NCI-H1105 treated with DMSO at 0.1 percent for 48 hours (cell line): ENCODE measurements at regions not wholly inside any gene's neighbourhood (a gene's known extent, or its start where the extent isn't known, plus 50 kb on each side); places are given as distances from the start of the nearest gene placed in this dataset.
A peak's percentile ranks its signal among the peaks of the same experiment; 100 is the strongest.

Experiments used
- DNase-seq: peaks from one replicate; lab custom pipeline; 2025; lab: John Stamatoyannopoulos, UW

DNA sequence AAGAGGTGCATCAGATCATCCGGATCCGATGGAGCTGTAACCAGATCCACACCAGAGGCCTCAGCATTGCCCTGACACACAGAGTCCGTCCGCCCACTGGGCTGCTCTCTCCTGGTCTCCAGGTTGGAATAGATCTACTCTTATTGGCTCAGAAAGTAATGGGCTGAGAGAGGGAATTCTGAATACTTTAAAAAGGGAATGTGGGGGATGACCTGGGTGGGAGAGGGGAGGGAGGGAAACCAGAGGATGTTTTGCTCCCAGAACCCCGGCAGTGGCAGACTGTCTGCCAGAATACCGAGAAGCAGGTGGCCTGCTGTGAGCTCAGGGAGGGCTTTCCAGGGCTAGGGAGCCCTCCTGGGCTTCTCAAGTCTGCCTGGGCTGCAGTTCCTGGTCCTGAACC lies 126.5 kb downstream of the ENGASE start:
- no peak for DNase-seq

- DNase-seq, result no peak
Measured at GRCh38 chr17:79196913-79197312, 122.3 kb downstream of the ENGASE start.

- DNase-seq, result no peak
Measured at GRCh38 chr17:79192503-79193351, 118.1 kb downstream of the ENGASE start.

DNA sequence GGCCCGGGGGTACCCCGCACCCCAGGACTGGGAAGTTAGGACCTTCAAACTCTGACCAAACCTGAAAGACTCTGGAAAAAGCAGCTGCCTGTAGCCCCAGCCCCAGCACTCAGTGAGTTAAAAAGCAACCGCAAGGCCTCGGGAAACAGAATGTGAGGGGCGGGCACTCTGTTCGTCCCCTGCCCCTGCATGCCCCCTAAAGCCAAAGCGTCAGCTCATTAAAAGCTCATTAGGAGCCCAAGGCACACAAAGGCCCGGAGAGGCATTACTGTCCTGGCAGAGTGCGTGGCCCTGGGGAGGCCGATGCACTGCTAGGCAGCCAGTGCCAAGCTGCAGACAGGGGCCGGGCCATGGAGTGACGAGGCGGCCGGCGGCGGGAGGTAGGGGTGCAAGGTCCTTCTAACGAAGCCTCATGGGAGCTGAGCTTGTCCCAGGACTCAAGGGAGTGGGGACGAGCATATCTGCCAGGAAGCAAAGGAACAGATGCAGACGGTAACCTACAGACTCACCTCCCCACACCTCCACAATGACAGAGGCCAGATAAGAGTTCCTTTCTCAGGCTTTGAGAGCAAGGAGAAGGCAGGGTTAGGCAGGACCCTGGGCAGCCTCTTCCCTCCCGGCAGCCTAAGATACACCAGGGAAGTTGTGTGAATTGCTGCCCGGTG lies 116.8 kb downstream of the ENGASE start:
- no peak for DNase-seq

GRCh38 chr17:79189305-79189704 lies 114.7 kb downstream of the ENGASE start:
- DNase-seq, result no peak

GRCh38 chr17:79188685-79189084 lies 114.1 kb downstream of the ENGASE start:
- no peak for DNase-seq

GRCh38 chr17:79188048-79188447 lies 113.4 kb downstream of the ENGASE start:
- DNase-seq, result no peak

DNA sequence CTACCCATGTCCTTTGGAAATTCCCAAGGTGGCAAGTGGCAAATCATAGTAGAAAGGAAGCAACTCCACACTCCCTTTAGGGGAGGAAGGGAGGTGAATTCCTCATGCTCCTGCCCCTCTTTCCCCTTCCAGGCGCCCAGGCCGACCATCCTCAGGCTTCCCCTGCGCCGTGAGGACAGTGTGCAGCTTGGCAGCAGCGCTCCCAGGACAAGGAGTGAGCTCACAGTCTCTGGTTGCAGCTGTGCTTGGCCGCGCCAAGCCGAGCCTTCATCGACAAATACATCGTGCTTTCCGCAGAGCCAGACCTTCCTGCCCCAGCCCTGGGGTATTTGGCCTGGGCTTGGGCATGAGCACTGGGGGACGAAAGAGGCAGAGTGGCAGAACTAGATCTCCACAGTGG lies 112.6 kb downstream of the ENGASE start:
- DNase-seq, result no peak

- no peak for DNase-seq
Measured at GRCh38 chr17:79186406-79186805, 111.8 kb downstream of the ENGASE start.

GRCh38 chr17:79185671-79186070 lies 111.0 kb downstream of the ENGASE start:
- DNase-seq, result no peak

DNA sequence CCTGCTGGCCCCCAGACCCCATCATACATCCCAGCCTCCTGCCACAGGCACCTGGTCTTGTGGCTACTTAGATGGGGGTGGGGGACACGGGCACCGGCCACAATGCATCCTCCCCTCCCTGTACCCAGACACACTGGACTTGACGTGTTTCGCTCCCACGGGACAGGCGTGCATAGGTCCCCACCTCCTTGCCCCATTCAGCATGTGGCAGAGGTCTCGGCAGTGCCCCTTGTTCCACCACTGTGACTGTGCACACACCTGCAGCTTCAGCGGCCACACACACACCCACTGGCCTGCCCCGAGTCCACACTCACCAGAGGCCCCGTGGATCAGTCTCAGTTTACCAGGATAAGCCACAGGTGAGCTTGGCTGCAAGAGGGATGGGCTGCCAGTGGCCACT lies 109.6 kb downstream of the ENGASE start:
- DNase-seq, result no peak

DNA sequence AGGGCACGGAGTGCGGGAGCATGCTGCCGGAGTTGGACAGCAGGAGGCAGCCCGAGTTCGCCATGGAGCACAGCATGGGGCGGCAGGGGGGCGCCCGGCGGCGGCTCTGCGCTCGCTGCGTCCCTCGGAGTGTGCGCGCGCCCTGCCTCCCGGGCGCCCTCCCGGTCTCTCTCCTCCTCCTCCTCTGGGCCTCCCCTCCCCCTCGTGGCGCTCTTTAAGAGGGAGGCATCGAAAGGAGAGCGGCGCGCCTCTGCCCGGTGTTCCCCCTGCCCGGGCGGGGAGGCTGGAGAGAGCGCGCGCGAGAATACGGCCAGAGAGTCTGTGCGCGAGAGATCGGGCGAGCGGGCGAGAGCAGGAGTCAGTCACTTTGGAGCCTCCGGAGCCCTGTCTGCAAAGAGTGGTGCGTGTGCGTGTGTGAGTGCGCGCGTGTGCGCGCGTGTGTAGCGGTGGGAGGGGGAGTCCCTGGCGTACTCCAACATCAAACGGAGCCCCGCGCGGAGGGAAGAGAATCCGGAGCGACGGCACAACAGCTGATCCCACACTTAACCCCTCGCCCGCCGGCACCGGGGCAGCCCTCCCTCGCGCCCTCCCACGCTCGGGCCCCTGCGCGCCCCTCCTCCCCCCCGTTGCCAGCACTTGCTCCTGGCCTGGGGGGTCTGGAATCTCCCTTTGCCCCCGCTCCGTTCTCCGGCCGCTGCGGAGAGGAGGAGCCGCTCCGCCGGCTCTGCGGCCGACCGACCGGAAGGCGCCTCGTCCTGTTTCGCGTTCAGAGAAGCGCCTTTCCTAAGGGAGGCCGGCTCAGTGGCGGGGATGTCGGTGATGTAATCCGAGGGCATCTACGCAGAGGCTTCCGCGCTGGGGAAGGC lies 108.9 kb downstream of the ENGASE start:
- peak; percentile 36 for DNase-seq

DNA sequence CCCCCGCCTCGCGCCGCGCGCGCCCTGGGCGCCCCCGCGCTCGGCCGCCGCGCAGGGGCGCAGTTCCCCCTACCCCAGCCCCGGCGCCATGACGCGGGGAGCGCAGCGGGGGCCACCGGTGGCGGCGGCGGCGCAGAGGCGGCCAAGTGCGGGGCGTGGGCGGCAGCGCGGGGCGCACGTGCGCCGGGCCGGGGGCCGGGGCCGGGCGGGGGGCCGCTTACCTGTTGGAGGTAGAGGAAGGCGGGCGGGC lies 108.3 kb downstream of the ENGASE start:
- DNase-seq, result no peak

DNA sequence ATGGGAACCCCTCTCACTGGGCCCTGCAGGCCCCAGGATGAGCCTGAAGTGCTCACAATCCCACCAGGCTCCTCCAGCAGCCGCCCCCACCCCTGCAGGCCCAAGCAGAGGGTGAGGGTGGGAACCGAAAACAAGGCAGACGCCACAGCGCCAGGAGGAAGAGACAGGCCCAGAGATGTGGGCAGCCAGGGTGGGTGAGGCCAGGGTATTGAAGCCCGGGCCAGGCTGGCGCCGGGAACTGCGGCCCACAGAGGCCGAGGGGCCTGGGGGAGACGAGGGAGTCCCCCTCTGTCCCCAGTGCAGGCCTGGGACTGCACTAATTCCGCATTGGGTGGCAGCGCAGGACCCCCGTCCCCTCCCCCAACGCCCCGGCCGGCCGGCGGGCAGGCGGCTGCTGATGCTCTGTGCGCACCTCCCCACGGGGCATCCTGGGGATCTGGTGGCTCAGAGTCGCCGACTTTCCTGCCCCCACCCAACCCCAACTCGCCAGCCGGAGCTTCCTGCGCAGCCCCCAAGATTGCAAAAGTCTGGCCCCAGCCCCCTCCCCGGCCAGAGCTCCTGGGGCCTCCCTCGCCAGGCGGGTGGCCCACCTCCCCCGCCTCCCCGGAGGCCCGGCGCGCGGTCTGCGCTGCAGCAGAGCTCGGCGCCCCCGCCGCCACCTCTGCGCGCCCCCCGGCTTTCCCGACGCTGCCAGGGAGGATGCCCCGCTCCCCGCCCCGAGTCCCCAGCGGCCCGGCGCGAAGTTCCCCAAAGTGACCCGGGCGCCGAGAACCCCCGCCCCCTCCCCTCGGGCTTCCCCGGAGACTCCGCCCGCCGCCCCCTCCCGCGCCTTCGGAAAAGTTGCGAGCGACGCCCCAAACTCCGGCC lies 107.8 kb downstream of the ENGASE start:
- no peak for DNase-seq

GRCh38 chr17:79180358-79181005 lies 105.9 kb downstream of the ENGASE start:
- no peak for DNase-seq

- DNase-seq, result no peak
Measured at GRCh38 chr17:79179334-79179733, 104.7 kb downstream of the ENGASE start.

DNA sequence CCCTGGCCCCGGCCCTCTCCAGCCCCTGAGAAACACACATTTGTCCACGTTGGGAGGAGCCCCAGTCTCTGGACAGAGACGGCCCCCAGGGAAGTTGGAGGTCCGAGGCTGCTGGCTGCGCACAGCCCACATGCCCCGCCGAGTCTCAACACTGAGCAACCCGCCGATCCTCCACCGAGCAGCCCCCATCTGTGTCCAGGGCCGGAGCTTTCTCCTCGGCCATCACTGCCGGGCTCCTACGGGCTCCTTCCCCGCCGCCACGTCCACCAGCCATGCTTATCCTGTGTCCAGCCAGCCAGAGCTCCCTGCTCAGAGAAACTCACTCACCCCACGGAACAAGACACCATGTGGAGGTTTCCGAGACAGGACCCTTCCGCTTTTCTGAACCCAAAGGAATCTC lies 103.3 kb downstream of the ENGASE start:
- no peak for DNase-seq

DNA sequence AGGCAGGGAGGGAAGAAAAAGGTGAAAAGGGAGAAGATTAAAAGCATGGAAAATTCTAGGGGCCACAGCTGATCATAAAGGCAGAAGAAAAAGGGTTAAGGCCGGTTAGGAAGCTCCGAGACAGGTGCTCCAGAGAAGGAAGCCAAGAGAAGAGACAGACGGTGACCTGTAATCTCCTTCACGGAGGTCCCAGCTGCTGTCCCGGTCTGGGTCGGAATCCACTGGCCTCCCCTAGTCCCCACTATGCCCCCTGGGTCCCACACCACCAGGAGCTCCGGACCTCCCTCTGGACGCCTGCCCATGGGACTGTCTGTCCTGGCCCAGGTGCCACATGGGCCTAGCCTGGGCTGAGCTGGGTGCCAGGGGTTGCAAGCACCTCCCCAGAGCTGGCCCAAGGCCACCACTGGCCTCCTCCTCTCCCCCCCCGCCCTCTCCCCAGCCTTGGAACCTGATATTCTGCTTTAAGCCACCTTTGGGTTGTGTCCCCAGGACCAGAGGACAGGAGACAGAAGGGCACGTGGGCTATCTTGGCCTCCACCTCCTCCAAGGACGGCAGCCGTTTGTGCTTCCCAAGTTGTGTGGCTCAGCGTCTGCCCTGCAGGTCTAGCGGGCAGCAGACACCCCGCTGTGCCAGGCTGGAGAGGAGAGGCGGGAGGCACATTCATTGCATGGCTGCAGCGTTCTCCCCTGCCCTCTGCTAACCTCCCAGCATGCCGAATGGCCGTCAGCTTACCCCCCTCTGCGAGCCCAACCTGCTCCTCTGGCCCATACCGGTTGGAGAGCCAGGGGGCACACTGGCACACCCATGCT lies 102.4 kb downstream of the ENGASE start:
- no peak for DNase-seq

- no peak for DNase-seq
Measured at GRCh38 chr17:79174905-79175856, 100.6 kb downstream of the ENGASE start.
